ENCODE measurements at regions not wholly inside any gene's neighbourhood (a gene's known extent, or its start where the extent isn't known, plus 50 kb on each side); places are given as distances from the start of the nearest gene placed in this dataset.

DNA sequence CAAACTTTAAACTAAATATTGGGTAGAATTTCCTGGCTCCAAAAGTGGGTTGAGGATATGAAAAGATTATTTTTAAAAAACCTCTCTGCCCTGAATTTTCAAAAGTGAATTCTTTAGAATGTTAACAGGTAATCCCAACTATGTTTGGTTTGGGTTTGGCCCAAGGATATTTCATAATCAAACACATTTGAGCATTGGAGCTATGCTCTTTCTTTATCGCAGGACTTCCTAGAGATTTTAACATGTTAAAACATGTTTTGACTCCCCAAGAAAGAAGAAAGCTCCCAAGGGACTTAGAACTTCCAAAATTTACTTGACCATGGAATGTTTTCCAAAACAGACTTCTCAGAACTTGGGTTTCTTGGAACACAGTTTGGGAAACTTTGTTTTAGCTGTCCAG, 75.6 kb upstream of the SYNPR start:
- Mint-ChIP-seq H3K4me1 (ENCODE audit: low read depth) (peaks cover 5% of the 10 kb centered on the region), H3K27ac (no peak overlapping the region), H3K4me3 (ENCODE audit: low read depth) (no peak overlapping the region), H3K36me3 (ENCODE audit: insufficient read depth) (no peaks in the 10 kb centered on the region), H3K9me3 (ENCODE audit: low read depth) (no peaks in the 10 kb centered on the region), H3K27me3 (no peaks in the 10 kb centered on the region)
- DNase-seq (ENCODE audit: low spot score, unreplicated experiment), result no peak
- TF ChIP-seq, protein P1, sequence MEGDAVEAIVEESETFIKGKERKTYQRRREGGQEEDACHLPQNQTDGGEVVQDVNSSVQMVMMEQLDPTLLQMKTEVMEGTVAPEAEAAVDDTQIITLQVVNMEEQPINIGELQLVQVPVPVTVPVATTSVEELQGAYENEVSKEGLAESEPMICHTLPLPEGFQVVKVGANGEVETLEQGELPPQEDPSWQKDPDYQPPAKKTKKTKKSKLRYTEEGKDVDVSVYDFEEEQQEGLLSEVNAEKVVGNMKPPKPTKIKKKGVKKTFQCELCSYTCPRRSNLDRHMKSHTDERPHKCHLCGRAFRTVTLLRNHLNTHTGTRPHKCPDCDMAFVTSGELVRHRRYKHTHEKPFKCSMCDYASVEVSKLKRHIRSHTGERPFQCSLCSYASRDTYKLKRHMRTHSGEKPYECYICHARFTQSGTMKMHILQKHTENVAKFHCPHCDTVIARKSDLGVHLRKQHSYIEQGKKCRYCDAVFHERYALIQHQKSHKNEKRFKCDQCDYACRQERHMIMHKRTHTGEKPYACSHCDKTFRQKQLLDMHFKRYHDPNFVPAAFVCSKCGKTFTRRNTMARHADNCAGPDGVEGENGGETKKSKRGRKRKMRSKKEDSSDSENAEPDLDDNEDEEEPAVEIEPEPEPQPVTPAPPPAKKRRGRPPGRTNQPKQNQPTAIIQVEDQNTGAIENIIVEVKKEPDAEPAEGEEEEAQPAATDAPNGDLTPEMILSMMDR (IDR thresholded peaks at IDR 0.05; ENCODE audit: unreplicated experiment), result no peak

DNA sequence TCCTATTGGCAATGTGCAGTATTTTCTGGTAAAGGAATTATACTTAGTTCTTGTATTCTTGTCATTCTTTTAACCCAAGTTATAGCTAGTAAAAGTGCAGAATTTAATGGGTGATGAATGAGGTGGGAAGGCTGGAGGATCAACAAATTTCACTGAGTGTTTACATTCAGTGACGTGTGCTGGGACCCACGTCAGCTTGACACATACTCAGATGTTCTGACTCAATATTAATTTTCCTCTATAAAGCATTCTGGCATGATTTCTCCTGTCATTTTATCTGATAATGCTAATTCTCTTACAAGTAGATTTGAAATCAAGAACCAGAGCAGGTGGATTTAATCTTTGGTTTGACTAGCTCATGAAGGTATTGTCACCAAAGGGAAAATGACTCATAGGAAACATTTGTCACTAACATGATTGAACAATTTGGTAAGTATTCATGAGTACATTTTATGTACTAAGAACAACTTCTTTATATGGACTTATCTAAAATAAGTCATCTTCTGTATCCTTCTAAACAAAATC, 71.0 kb upstream of the SYNPR start:
- H3K4me3 Mint-ChIP-seq (ENCODE audit: low read depth), result no peak overlapping the region
- H3K27me3 Mint-ChIP-seq, result no peaks in the 10 kb centered on the region
- H3K4me1 Mint-ChIP-seq (ENCODE audit: low read depth), result no peaks in the 10 kb centered on the region
- TF ChIP-seq, protein P1 (IDR thresholded peaks at IDR 0.05; ENCODE audit: unreplicated experiment), result no peak
- H3K36me3 Mint-ChIP-seq (ENCODE audit: insufficient read depth), result no peaks in the 10 kb centered on the region
- H3K27ac Mint-ChIP-seq, result no peak overlapping the region
- DNase-seq (ENCODE audit: low spot score, unreplicated experiment), result no peak
- H3K9me3 Mint-ChIP-seq (ENCODE audit: low read depth), result no peaks in the 10 kb centered on the region

DNA sequence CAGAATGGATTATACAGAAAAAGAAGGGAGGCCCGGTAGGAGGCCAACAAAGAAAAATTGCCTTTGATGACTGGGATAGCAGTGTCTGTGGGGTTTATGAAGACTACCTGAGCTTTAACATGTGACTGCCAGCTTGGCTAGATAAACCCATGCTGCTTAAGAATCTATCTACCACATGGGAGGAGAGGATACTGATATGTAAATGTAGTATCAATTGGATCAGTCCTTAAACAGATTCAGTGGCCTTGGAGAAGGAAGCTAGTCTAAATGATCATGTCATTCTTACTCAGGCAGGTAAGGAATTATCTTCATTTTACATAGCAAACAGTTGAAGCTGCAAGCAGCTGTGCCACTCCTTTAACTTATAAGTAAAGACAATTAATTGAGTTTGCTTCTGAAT, 50.0 kb upstream of the SYNPR start:
- no peak overlapping the region for H3K4me3 Mint-ChIP-seq (ENCODE audit: low read depth)
- H3K9me3 Mint-ChIP-seq (ENCODE audit: low read depth), result peaks cover 4% of the 10 kb centered on the region
- H3K4me1 Mint-ChIP-seq (ENCODE audit: low read depth), result peaks cover 2% of the 10 kb centered on the region
- TF ChIP-seq, protein P1 (IDR thresholded peaks at IDR 0.05; ENCODE audit: unreplicated experiment), result no peak
- no peaks in the 10 kb centered on the region for H3K36me3 Mint-ChIP-seq (ENCODE audit: insufficient read depth)
- no peak overlapping the region for H3K27ac Mint-ChIP-seq
- no peak for DNase-seq (ENCODE audit: low spot score, unreplicated experiment)
- H3K27me3 Mint-ChIP-seq, result no peaks in the 10 kb centered on the region
